Skin of body (tissue), 1 donor: ENCODE measurements at regions not wholly inside any gene's neighbourhood (a gene's known extent, or its start where the extent isn't known, plus 50 kb on each side); places are given as distances from the start of the nearest gene placed in this dataset.

Experiments
- DNase-seq: peaks from one replicate; lab custom pipeline; 2025; lab: John Stamatoyannopoulos, UW

DNA sequence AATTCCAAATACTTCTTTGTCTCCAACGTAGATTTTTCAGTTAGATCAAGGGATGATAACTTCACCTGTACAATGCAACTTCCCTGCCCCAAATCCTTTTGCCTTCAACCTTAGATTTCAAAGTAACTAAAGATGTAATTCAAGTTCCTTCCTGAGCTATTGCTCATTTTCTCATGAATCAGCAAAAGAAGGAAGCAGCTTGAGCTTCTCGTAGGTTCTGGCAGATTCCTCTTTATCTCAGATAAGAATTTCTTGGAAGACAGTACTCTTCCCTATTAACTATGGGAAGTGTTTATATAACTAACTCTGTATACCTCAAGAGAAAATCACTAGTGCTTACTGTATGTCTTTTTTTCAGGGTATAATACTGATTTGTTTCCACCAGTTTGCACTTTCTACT lies 203.8 kb downstream of the RASSF9 start:
- DNase-seq = no peak

DNA sequence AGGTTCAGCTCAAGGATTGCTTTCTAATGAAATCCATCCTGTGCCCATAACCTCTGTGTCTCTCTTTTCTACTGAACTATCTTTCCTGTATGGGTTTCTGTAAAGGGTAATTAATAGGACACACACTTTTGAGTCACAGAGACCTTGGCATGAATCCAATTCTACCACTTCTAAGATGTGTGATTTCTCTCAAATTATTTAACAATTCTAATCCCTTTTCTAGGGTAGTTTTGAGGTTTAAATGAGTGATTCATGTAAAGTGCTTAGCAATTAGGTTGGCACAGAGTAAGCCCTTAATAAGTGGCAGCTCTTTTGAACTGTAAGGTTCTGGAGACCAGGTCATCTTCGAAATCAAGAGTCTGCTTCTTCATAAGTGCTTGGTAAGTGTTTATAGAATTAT lies 202.7 kb downstream of the RASSF9 start:
- no peak for DNase-seq

DNA sequence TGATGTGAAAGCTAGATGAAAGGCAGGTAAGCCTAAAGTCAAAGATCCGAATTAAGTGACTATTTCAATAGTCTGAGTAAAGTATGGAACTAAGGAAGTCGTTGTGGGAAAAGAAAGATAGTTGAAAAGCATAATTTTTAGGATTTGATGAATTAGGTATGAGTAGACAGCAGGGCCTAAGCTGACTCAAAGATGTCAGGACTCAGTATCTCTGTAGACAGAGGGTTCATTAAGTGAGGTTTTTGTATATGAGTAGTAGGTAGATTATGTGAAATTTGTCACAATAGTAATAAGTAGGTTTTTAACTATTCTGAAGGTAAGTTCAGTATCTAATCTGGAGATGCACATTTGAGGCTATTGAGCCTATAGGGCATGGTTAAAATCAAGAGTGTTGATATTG lies 196.4 kb downstream of the RASSF9 start:
- no peak for DNase-seq

DNA sequence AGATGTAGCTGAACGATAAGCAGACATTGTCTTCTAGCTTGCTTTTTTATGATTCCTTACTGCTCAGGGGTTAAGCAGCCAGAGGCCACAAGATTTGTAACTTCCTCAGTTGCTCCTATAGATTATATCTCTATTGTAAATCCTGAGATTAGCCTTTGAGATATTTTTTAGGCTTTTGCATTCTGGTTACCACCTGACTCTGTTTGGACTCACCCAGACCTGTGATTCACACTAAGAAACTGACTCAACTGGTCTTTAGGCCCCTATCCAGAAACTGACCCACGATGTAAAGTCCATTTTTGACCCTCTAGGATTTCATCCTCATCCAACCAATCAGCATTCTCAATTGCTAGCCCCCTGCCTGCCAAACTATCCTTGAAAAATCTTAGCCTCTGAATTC lies 194.4 kb downstream of the RASSF9 start:
- no peak for DNase-seq

DNA sequence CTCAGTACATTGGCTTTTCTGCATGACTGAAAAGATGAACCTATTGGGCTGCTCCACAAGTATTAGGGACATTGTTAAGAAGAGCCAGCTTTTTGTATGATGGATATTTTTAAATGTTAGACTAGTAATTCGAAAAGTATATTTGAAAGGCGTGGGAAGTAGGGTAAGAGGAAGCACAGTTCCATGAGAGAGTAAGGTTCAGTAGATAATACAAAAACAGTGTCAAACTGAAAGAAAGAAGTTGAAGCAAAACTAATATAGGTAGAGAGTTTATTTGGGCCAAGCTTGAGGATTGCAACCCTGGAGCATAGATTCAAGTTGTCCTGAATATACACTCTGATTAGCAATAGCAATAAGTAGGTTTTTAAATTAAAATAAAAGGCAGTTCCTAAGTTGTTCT lies 193.9 kb downstream of the RASSF9 start:
- DNase-seq = no peak

DNA sequence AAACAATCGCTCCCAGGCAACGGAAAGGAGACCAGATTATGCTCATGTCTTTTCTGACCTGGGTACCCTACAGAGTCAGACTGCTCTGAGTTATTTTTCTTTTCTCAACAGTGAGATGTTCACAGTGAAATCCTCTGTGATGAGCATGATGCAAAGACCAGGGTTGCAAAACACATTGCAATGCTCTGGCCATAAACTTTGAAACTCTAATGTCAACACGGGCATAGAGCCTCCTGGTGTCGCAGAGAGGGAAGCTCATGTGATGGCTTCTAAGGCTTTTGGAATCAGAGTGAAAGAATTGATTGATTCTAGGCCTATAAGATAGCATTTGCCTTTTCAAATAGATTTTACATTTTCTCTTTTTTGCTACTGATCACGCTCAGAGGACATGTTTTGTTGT lies 193.4 kb downstream of the RASSF9 start:
- DNase-seq = no peak

DNA sequence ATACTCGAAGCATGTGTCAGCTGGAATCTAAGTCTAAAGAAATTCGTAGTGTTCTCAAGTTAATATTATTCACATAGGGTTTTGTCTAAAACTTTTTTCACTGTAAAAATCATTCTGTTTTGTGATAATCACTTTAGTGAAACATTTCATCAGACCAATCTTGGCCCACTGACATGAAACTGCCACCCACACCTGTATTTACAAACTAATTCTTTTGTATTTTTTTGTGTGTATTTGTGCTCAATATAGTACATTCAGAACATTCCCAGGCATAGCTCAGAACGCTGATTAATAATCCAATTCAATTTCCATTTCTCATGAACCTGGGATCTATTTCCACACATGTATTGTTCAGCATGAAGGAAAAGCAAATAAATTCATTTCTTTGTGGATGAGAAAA lies 191.7 kb downstream of the RASSF9 start:
- no peak for DNase-seq

DNA sequence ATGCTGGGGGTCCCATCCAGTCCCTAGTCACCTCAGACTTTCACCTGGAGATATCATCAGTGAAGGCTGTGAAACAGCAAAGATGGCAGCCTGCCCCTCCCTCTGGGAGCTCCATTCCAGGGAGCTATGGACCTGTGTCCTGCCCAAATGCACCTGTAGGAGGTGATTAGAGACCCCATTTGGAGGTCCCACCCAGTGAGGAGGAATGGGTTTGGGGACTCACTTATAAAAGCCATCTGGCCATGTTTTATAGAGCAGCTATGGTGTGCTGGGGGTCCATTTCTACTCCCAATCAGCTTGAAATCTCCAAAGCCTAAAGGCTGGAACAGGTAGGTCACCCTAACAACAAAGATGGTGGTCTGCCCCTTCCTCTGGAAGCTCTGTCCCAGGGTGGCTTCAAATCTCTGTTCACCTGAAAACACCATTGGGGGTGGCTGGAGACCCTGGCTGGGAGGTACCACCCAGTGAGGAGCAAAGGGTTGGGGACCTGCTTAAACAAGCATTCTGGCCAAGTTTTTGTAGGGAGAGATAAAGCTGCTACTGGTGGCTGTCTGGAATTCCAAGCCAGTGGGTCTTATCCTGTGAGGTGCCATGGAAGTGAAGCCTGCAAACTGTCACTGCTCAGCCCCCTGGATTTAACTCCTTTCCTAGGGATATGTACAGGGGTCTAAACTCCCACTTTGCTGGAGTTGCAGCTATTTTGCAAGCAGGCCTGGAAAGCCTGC lies 182.3 kb downstream of the RASSF9 start:
- DNase-seq = no peak

DNA sequence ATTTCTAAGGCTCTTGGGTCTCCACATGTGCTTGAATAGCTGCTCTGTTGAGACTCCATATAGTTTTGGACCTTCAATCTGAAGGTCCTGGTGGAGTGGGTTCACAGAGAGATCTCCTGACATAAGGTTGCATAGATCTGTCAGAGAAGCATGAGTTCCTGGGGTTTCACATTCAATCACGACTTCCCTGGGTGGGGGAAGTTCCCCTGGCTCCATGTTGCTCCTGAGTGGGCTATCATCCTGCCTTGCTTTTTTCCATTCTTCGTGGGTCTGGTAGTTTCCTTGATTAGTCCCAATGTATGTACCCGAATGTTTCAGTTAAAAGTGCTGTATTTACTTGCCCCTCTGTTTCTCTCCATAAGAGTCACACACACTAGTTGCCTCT lies 181.8 kb downstream of the RASSF9 start:
- no peak for DNase-seq

DNA sequence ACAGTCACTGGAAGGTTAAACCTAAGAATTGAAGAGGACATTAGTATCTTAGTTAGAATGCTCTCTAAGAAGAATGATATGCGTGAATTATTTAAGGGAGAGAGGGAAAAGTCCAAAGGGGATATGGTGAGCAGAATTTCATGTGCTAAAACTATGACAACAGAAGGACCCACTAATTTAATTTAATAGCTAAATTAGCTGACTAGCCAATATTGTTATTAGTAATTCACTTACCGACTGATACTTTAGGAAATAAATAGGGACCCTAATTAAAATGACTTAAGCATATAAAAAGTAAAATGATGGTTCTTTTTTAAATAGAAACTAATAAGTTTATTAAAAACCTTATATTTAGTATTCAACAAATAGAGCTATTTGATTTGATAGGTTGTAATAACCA lies 179.6 kb downstream of the RASSF9 start:
- DNase-seq = no peak

DNA sequence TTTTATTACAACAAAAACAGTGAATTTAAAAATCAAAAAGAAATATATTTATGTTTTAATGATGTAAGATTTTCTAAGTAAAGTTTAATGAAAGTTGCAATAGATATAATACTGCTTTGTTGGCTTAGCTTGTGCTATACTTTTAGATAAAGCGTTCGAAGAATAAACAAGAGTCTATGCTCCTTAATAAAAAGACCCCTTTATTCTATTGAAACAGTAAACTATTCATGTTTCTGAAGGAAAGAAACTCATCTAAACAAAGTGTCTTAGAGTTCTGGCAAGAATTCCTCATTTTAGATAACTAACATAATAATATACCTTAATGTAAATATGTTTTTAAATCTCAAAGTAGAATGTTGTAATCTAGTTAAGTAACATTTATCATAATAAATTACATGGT lies 179.0 kb downstream of the RASSF9 start:
- no peak for DNase-seq

DNA sequence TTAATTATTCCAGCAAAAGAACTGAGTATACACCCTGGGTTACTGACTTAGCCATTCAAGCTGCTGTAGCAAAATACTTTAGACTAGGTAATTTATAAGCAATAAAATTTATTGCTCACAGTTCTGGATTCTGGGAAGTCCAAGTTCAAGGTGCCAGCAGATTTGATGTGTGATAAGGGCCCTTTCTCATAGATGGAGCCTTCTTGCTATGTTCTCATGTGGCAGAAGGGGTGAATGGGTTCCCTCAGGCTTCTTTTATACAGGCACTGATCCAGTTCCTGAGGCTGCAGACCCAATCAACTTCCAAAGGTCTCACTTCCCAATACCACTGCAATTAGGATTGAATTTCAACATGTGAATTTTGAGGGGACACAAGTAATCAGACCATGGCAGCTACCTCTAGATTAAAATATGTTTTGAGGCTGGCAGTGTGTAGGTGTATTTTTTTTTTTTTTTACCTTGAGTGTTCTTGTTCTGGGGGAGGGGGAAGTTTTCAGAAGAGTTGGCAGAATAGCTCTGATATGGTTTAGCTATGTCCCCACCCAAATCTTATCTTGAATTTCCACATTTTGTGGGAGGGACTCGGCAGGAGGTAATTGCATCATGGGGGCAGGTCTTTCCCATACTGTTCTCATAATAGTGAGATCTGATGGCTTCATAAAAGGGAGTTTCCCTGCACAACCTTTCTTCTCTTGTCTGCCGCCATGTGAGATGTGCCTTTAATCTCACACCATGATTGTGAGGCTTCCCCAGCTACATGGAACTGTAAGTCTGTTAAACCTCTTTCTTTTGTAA lies 178.2 kb downstream of the RASSF9 start:
- no peak for DNase-seq

DNA sequence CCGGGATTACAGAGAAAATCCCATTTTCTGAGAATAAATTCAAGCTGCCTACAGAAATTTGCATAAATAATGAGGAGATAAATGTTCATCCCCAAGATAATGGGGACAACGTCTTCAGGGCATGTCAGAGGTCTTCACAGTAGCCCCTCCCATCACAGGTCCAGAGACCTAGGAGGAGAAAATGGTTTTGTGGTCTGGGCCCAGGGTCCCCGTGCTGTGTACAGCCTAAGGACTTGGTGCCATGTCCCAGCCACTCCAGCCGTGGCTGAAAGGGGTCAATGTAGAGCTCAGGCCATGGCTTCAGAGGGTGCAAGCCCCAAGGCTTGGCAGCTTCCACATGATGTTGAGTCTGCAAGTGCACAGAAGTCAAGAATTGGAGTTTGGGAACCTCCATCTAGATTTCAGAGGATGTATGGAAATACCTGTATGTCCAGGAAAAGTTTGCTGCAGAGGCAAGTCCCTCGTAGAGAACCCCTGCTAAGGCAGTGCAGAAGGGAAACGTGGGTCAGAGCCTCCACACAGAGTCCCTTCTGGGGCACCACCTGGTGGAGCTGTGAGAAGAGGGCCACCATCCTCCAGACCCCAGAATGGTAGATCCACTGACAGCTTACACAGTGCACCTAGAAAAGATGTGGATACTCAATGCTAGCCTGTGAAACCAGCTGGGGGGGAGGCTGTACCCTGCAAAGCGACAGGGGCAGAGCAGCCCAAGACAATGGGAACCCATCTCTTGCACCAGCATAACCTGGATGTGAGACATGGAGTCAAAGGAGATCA lies 176.3 kb downstream of the RASSF9 start:
- DNase-seq = no peak

DNA sequence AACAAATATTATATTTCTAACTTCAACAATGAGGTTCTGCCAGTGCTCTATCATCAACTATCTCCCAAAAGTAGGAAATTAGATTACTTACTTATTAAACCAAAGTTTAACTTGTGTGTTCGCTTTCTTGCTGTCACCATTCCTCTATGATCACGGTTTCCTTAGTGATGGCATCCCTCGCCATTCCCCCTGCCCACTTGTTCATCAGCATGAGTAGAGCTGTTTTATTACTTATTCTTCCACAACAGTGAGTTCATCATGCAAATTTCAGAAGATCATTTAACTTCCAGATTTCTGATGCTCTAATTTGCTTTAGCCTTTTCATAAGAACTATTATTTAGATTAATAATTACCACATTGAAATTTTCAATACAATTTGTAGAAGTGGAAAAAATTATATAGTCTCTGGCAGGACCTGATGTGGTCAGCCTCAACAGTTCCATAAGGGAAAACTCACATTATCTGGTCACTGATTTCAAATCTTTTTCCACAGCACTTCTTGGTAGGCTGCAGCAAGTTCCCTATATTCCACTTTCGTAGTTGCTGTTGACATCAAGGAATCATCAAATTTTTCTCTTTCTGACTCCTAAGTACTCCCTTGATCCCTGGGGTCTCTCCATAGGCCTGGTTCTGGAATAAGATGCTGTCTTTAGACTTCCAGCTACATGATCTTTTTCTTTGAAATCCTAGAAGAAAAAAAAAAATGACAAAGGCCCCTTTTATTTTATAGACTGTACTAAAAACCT lies 174.6 kb downstream of the RASSF9 start:
- no peak for DNase-seq

DNA sequence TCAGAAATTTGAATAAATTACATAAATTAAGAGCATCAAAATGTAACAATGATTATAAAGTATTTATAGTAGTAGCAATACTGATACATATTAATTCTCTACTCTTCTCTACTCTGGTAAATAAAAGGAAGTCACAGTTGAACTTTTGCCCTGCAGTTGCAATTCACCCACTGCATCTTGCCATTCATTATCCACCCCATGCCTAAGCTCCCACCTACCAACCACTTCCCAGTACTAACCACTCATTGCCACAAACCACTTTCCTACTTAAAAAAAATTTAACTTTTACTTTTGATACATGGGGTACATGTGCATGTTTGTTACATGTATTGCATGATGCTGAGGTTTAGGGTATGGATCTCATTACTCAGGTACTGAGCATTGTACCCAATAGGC lies 174.0 kb downstream of the RASSF9 start:
- DNase-seq = no peak

DNA sequence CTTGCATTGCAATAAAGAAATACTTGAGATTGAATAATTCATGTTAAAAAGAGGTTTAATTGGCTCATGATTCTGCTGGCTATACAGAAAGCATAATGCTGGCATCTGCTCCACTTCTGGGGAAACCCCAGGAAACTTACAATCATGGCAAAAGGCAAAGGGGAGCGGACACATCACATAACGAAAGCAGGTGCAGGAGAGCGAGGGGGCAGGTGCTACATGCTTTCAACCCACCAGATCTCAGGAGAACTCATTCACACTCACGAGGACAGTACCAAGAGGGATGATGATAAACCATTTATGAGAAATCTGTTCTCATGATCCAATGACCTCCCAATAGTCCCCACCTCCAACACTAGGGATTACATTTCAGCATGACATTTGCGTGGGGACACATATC lies 172.6 kb downstream of the RASSF9 start:
- no peak for DNase-seq

DNA sequence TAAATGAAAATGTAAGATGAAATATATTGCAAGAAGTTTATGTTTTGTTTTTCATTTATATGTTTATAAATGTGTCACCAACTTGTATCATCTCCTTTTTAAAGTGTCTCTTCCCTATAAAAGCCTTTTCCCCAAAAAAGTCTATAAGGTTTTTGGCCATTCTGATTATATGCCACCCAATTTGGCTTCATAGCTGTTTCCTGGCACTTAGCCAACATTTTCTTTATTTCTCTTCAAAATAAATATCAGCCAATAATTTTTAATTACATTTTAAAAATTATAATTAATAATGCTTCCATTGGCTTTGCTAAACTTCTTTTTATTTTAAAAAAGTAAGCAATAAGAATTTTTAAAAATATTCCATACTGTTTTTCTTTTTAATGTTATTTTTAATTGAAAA lies 171.8 kb downstream of the RASSF9 start:
- no peak for DNase-seq

DNA sequence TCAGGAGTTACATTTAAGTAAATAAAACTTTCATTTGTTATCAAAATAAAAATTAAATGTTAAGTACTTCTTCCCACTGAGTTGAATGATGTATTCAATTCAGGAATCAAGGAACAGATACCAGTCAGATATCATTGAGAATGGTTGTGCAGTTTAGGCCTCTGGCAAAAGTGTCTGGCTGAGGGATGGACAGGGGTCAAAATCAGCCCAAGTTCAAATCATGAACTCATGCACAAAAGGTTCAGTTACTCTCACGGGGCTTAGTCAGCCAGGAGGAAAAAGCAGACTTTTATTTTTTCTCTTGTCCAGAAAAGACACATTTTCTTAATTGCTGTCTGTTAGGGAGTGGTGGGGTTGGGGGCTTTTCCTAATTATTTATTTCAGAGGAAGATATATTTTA lies 166.3 kb downstream of the RASSF9 start:
- no peak for DNase-seq

DNA sequence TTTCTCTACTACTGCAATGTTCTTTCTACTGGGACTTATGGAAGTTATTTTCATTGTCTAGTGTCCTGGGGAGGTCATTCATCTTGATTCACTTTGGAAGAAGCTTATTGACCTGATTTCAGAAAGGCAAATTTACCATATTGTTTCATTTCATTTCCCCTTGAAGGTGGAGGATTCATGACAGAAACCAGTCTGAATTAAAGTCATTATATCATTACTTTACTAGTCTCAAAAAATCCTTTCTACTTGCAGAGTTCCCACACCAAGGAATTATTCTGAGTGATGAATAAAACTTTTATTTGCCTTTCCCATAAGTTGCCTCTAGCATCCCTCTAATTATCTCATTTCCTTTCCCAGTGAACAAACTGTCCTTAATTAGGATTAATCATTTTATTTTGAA lies 163.8 kb downstream of the RASSF9 start:
- DNase-seq = no peak

DNA sequence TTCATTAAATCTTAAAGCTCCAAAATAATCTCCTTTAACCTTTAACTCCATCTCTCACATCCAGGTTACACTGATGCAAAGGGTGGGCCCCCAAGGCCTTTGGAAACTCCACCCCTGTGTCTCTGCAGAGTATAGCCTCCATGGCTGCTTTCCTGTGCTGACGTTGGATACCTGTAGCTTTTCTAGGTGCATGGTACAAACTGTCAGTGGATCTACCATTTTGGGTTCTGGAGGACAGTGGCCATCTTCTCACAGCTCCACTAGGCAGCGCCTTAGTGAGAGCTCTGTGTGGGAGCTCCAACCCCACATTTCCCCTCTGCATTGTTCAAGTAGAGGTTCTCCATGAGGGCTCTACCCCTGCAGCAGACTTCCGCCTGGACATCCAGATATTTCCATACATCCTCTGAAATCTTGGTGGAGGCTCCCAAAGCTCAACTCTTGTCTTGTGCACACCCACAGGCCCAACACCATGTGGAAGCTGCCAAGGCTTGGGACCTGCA lies 162.2 kb downstream of the RASSF9 start:
- DNase-seq = no peak
